SK-N-SH treated with all-trans-retinoic acid at 6 μM for 48 hours (cell line): ENCODE measurements at regions not wholly inside any gene's neighbourhood (a gene's known extent, or its start where the extent isn't known, plus 50 kb on each side); places are given as distances from the start of the nearest gene placed in this dataset.

Experiments used
- ATAC-seq: fragments of 200-7000 bp; cut with Tn5 transposase; 3 replicates; pipeline ENCODE4 v1.9.1; 2020; ENCODE audit warnings: mild to moderate bottlenecking, moderate library complexity
- ARNTL ChIP-seq: fragments of 450-650 bp; formaldehyde crosslinking; IDR thresholded peaks from 2 replicates; pipeline ENCODE4 v1.5.0; 2020; ENCODE audit warnings: low read depth, mild to moderate bottlenecking, moderate library complexity, borderline replicate concordance
- BACH2 ChIP-seq: fragments of 250-450 bp; sonication (Bioruptor Pico); IDR thresholded peaks from 2 replicates; pipeline ENCODE4 v1.9.0; 2021; ENCODE audit warnings: mild to moderate bottlenecking, borderline replicate concordance
- CSDC2 ChIP-seq: fragments of 250-450 bp; sonication (Bioruptor Pico); IDR thresholded peaks from 2 replicates; pipeline ENCODE4 v1.5.0; 2020; ENCODE audit warnings: mild to moderate bottlenecking, moderate library complexity
- ESRRG ChIP-seq: fragments of 250-450 bp; sonication (Bioruptor Pico); IDR thresholded peaks from 2 replicates; pipeline ENCODE4 v1.6.1; 2021; ENCODE audit warnings: mild to moderate bottlenecking
- GLIS3 ChIP-seq: fragments of 250-450 bp; sonication (Bioruptor Pico); IDR thresholded peaks from 2 replicates; pipeline ENCODE4 v1.5.0; 2020; ENCODE audit warnings: mild to moderate bottlenecking, moderate library complexity
- ISL1 ChIP-seq: fragments of 250-450 bp; sonication (Bioruptor Pico); IDR thresholded peaks from 2 replicates; pipeline ENCODE4 v2.1.2; 2022; ENCODE audit warnings: mild to moderate bottlenecking, moderate library complexity
- OSR1 ChIP-seq: fragments of 250-450 bp; sonication (Bioruptor Pico); IDR thresholded peaks from 2 replicates; pipeline ENCODE4 v1.8.0; 2022; ENCODE audit warnings: moderate library complexity, mild to moderate bottlenecking, inconsistent platforms
- PATZ1 ChIP-seq: fragments of 250-450 bp; sonication (Bioruptor Pico); IDR thresholded peaks from 2 replicates; pipeline ENCODE4 v1.8.0; 2020; ENCODE audit warnings: mild to moderate bottlenecking, moderate library complexity, borderline replicate concordance
- POU6F1 ChIP-seq: fragments of 250-450 bp; sonication (Bioruptor Pico); IDR thresholded peaks from 2 replicates; pipeline ENCODE4 v1.8.0; 2021; ENCODE audit warnings: low read depth, mild to moderate bottlenecking, moderate library complexity, borderline replicate concordance
- PPARA ChIP-seq: fragments of 250-450 bp; sonication (Bioruptor Pico); IDR thresholded peaks from 2 replicates; pipeline ENCODE4 v1.5.0; 2020; ENCODE audit warnings: mild to moderate bottlenecking, borderline replicate concordance
- RARB ChIP-seq: fragments of 250-450 bp; sonication (Bioruptor Pico); IDR thresholded peaks from 2 replicates; pipeline ENCODE4 v1.8.0; 2021; ENCODE audit warnings: mild to moderate bottlenecking, moderate library complexity
- SNAI2 ChIP-seq: fragments of 250-450 bp; sonication (Bioruptor Pico); IDR thresholded peaks from 2 replicates; pipeline ENCODE4 v1.5.0; 2020; ENCODE audit warnings: mild to moderate bottlenecking, moderate library complexity
- TCF4 ChIP-seq: fragments of 250-450 bp; sonication (Bioruptor Pico); IDR thresholded peaks from 2 replicates; pipeline ENCODE4 v1.8.0; 2021; ENCODE audit warnings: mild to moderate bottlenecking, moderate library complexity, borderline replicate concordance
- TOX ChIP-seq: fragments of 250-450 bp; sonication (Bioruptor Pico); IDR thresholded peaks from 2 replicates; pipeline ENCODE4 v1.8.0; 2021; ENCODE audit warnings: mild to moderate bottlenecking, moderate library complexity, borderline replicate concordance
- TSHZ2 ChIP-seq: fragments of 250-450 bp; sonication (Bioruptor Pico); IDR thresholded peaks from 2 replicates; pipeline ENCODE4 v1.5.0; 2020; ENCODE audit warnings: mild to moderate bottlenecking, moderate library complexity
- ZC3H10 ChIP-seq: fragments of 250-450 bp; sonication (Bioruptor Pico); IDR thresholded peaks from 2 replicates; pipeline ENCODE4 v1.5.1; 2021; ENCODE audit warnings: mild to moderate bottlenecking, moderate library complexity
- ZFP3 ChIP-seq: fragments of 250-450 bp; sonication (Bioruptor Pico); IDR thresholded peaks from 2 replicates; pipeline ENCODE4 v1.5.0; 2020; ENCODE audit warnings: mild to moderate bottlenecking, moderate library complexity
- ZFP30 ChIP-seq: fragments of 450-650 bp; formaldehyde crosslinking; IDR thresholded peaks from 2 replicates; pipeline ENCODE4 v1.5.0; 2022; ENCODE audit warnings: mild to moderate bottlenecking, moderate library complexity
- ZNF565 ChIP-seq: fragments of 450-650 bp; formaldehyde crosslinking; conservative IDR thresholded peaks from 2 replicates; pipeline ENCODE4 v1.5.0; 2020; ENCODE audit warnings: low read depth, mild to moderate bottlenecking, moderate library complexity
- ZNF70 ChIP-seq: fragments of 450-650 bp; formaldehyde crosslinking; IDR thresholded peaks from 2 replicates; pipeline ENCODE4 v1.5.0; 2020; ENCODE audit warnings: mild to moderate bottlenecking, moderate library complexity
- ZNF8 ChIP-seq: fragments of 450-650 bp; formaldehyde crosslinking; IDR thresholded peaks from 2 replicates; pipeline ENCODE4 v1.5.0; 2020; ENCODE audit warnings: mild to moderate bottlenecking, moderate library complexity
- TF ChIP-seq, protein P1 (sequence below): fragments of 250-450 bp; sonication (Bioruptor Pico); IDR thresholded peaks from 2 replicates; pipeline ENCODE4 v1.5.1; 2021; ENCODE audit warnings: mild to moderate bottlenecking, moderate library complexity
- TF ChIP-seq, protein P2 (sequence below): fragments of 250-450 bp; sonication (Bioruptor Pico); IDR thresholded peaks from 2 replicates; pipeline ENCODE4 v1.5.1; 2020; ENCODE audit warnings: low read depth, mild to moderate bottlenecking, moderate library complexity

- no peak for TF ChIP-seq SNAI2 (CRISPR knock-in tag)
- no peak for TF ChIP-seq PPARA (CRISPR knock-in tag)
- no peak for TF ChIP-seq ZNF70 (CRISPR knock-in tag)
- no peak for TF ChIP-seq POU6F1
- no peak for TF ChIP-seq TSHZ2 (CRISPR knock-in tag)
- TF ChIP-seq, protein P1, sequence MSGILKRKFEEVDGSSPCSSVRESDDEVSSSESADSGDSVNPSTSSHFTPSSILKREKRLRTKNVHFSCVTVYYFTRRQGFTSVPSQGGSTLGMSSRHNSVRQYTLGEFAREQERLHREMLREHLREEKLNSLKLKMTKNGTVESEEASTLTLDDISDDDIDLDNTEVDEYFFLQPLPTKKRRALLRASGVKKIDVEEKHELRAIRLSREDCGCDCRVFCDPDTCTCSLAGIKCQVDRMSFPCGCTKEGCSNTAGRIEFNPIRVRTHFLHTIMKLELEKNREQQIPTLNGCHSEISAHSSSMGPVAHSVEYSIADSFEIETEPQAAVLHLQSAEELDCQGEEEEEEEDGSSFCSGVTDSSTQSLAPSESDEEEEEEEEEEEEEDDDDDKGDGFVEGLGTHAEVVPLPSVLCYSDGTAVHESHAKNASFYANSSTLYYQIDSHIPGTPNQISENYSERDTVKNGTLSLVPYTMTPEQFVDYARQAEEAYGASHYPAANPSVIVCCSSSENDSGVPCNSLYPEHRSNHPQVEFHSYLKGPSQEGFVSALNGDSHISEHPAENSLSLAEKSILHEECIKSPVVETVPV (CRISPR knock-in tag) = no peak
- TF ChIP-seq, all 23 proteins: peak for 0
- ATAC-seq = no peak
Measured at GRCh38 chr9:28004900-28005299, 431.6 kb upstream of the C9orf72 start.

DNA sequence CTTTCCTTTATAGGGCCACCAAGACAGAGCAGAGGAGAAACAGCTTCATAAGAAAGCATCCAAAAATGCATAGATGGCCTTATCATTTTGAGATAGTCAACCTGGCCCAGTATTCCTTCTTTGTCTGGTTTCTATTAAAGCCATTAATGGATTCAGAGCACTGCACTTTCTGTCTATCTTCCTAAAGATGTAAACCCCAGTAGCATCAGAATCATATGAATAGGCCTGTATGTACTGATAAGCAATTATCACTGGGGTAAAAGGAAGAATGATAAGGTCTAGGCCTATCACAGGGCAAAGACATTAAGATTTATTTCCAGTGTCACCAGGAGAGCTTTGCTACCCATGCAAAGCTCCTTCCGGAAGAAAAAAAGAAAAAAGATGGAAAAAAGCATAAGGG is 432.5 kb upstream of the C9orf72 start:
- no peak; the same call in 2 of the 3 replicates for ATAC-seq
- TF ChIP-seq, protein P2, sequence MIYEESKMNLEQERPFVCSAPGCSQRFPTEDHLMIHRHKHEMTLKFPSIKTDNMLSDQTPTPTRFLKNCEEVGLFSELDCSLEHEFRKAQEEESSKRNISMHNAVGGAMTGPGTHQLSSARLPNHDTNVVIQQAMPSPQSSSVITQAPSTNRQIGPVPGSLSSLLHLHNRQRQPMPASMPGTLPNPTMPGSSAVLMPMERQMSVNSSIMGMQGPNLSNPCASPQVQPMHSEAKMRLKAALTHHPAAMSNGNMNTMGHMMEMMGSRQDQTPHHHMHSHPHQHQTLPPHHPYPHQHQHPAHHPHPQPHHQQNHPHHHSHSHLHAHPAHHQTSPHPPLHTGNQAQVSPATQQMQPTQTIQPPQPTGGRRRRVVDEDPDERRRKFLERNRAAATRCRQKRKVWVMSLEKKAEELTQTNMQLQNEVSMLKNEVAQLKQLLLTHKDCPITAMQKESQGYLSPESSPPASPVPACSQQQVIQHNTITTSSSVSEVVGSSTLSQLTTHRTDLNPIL (CRISPR knock-in tag) = no peak
- TF ChIP-seq SNAI2 (CRISPR knock-in tag) (peak; percentile 68; the same call in 1 of the 2 replicates), ZNF70 (CRISPR knock-in tag) (no peak), CSDC2 (no peak), ZFP3 (CRISPR knock-in tag) (no peak), TCF4 (peak; percentile 98), ZNF565 (CRISPR knock-in tag) (no peak; the same call in 1 of the 2 replicates), ZC3H10 (CRISPR knock-in tag) (no peak), ZNF8 (CRISPR knock-in tag) (no peak), OSR1 (CRISPR knock-in tag) (no peak), TSHZ2 (CRISPR knock-in tag) (peak; percentile 100), BACH2 (CRISPR knock-in tag) (no peak), RARB (CRISPR knock-in tag) (no peak), POU6F1 (no peak; the same call in 1 of the 2 replicates), GLIS3 (no peak), ZFP30 (CRISPR knock-in tag) (no peak), TOX (no peak), ARNTL (CRISPR knock-in tag) (no peak), ISL1 (CRISPR knock-in tag) (peak; percentile 94), ESRRG (CRISPR knock-in tag) (peak; percentile 76; the same call in 1 of the 2 replicates), PATZ1 (CRISPR knock-in tag) (no peak), PPARA (CRISPR knock-in tag) (no peak)
- TF ChIP-seq, protein P1 (CRISPR knock-in tag) = peak; percentile 78
